ENCODE measurements at regions not wholly inside any gene's neighbourhood (a gene's known extent, or its start where the extent isn't known, plus 50 kb on each side); places are given as distances from the start of the nearest gene placed in this dataset.

DNA sequence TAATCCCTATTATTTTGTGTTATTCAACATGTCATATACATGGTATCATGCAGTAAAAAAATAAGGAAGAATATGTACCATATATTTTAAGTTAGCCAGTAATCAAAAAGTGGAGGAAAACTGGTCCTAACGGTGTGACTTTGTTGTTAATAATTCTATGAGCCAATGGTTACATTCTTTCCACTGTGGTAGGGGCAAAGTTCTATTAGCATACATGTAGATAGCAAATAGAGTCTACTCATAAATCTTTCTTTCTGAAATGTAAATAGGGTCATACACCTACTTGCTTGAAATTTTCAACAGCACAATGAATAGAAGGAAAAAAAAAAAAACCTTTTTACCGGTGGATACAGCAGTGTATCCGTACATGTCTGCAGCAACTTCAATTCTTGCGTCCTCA, 364.8 kb downstream of the RAB38 start:
- TF ChIP-seq EZH2 (IDR thresholded peaks at IDR 0.05) (no peak), EZH2phosphoT487 (IDR thresholded peaks at IDR 0.05) (no peak)
- TF ChIP-seq, protein P1, sequence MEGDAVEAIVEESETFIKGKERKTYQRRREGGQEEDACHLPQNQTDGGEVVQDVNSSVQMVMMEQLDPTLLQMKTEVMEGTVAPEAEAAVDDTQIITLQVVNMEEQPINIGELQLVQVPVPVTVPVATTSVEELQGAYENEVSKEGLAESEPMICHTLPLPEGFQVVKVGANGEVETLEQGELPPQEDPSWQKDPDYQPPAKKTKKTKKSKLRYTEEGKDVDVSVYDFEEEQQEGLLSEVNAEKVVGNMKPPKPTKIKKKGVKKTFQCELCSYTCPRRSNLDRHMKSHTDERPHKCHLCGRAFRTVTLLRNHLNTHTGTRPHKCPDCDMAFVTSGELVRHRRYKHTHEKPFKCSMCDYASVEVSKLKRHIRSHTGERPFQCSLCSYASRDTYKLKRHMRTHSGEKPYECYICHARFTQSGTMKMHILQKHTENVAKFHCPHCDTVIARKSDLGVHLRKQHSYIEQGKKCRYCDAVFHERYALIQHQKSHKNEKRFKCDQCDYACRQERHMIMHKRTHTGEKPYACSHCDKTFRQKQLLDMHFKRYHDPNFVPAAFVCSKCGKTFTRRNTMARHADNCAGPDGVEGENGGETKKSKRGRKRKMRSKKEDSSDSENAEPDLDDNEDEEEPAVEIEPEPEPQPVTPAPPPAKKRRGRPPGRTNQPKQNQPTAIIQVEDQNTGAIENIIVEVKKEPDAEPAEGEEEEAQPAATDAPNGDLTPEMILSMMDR (IDR thresholded peaks at IDR 0.05) = no peak
